ENCODE measurements at regions not wholly inside any gene's neighbourhood (a gene's known extent, or its start where the extent isn't known, plus 50 kb on each side); places are given as distances from the start of the nearest gene placed in this dataset.
A peak's percentile ranks its signal among the peaks of the same experiment; 100 is the strongest.
"Not testable (repeated sequence)": the region's sequence is repeated elsewhere in the genome, so short reads cannot be mapped to it uniquely, and the experiment has no call there.

- DNase-seq (ENCODE audit: low spot score): not testable (repeated sequence)
Measured at GRCh38 chr2:185988907-185989306, 250.3 kb downstream of the FSIP2 start.

DNA sequence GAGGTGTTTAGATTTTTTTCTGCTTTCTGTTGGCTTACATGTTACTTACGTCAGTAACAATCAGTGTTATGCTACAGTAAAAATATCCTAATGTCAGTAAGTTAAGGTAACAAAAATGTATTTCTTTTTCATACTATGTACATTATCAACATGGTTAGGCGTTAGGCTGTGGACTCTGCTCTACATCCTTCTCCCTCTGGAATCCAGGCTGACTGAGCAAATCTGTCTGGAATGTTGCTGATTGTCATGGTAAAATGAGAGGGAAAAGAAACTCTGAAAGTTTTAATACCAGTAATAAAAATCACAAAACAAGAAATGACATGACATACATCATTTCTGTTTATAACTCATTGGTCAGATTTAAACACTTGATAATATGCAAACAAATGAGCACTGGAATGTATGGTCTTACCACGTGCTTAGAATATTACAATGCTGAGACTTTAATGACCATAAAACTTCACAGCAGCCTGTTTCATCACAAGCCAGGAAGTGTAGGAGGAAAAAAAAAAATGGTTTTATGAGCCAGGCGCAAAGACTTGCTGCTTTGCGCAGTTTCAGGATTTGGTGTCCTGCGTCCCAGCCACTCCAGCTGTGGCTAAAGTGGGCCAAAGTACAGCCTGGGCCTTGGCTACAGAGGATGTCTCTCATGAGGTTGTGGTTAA lies 252.4 kb downstream of the FSIP2 start:
- no peak for DNase-seq (ENCODE audit: low spot score)

DNA sequence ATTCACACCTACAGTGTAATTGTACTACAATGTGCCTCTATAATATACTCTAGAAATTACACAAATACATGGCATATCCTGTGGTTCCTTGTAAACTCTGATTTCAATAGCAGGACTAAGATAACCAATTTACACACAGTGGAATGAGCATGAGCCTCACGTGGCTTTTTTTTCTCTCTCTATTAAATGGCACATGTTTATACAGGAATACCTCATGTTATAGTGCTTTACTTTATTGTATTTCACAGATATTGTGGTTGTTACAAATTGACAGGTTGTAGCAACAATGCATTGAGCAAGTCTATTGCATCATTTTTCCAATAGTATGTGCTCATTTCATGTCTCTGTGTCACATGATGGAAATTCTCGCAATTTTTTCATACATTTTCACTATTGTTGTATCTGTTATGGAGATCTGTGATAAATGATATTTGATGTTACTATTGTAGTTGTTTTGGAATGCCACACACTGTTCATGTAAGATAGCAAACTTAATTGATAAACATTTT lies 260.0 kb downstream of the FSIP2 start:
- DNase-seq (ENCODE audit: low spot score): no peak

- no peak for DNase-seq (ENCODE audit: low spot score)
Measured at GRCh38 chr2:186009341-186009740, 270.7 kb downstream of the FSIP2 start.

- no peak for DNase-seq (ENCODE audit: low spot score)
Measured at GRCh38 chr2:186017278-186017677, 278.7 kb downstream of the FSIP2 start.

GRCh38 chr2:186024921-186025320 lies 286.3 kb downstream of the FSIP2 start:
- DNase-seq (ENCODE audit: low spot score): no peak

- no peak for DNase-seq (ENCODE audit: low spot score)
Measured at GRCh38 chr2:186027922-186028321, 289.3 kb downstream of the FSIP2 start.

DNA sequence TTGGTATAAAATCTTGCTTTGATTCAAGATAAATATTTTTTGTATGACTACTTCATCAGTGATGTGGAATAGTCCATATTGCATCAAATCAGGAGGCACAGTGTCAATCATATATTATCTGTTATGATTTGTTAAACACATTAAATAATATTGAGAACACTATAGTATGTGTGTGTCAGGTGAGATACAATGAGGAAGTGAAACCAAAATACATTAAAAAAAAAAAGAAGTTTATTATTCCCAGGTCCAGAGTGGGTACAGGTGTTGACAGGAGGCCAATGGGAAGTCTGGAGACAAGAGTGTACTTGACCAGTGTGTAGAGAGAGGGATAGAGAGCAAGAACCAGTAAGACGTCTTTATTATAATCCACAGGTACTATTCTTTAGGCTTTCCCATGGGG lies 292.6 kb downstream of the FSIP2 start:
- no peak for DNase-seq (ENCODE audit: low spot score)

DNA sequence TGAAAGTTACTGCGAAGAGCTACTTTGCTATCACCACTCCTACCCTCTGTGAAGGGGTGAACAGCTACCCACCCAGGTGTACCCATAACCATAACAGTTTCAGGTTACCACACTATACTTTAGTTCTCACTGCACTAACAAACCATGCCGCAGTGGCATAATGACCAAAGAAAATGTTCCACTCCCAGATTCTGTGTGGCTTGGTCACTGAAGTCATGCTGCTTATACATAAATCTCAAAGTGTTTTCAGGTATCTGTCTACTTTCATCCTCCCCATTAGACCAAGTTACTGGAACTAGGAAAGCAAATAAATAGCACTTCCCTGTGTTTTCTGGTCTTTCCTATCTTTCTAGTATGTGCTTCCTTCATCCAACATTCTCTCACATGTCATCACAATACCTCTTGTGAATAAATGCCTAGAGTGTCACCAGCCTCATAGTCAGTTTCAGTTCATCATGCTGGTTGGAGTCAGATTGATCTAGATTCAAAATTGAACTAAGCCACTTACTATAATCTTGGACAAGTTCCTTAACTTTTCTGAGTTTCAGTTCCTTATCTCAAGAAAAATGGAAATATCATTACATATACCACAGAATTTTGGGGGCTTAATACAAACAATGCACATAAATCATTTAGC lies 293.6 kb downstream of the FSIP2 start:
- DNase-seq (ENCODE audit: low spot score): no peak

- no peak for DNase-seq (ENCODE audit: low spot score)
Measured at GRCh38 chr2:186032930-186033329, 294.3 kb downstream of the FSIP2 start.

- DNase-seq (ENCODE audit: low spot score): no peak
Measured at GRCh38 chr2:186033541-186033940, 294.9 kb downstream of the FSIP2 start.

- DNase-seq (ENCODE audit: low spot score): no peak
Measured at GRCh38 chr2:186036862-186037449, 298.4 kb downstream of the FSIP2 start.

DNA sequence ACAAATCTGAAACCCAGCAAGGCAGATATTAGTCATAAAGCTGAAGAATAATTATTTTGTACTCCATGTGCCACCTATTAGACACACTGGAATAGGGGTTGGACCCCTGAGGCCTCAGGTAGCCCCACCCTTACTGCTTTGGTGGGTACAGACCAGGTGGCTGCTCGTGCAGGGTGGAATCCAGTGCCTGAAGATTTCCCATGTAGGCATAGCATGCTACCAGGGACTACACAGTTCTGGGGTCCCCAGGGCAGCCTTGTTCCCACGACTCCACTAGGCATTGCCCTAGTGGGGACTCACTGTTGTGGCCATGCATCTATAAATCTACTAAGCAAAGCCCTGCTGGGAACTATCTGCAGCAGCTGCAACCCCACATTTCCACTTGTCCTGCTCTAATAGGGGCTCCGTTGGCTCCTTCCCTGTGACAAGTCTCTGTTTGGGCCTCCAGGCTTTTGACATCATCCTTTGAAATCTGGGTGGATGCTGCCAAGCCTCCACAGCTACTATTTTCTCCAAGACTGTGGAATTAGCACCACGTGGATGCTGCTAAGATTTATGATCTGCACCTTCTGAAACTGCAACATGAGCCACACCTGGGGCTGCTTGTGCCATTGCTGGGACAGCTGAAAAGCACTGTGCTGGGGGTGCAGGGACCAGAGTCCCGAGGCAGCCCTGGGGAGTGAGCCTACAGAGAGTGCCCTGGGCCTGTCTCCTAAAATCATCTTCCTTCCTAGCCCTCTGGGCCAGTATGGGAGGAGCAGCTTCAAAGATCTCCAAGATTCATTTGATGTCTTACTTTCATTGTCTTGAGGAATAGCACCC lies 303.8 kb downstream of the FSIP2 start:
- DNase-seq (ENCODE audit: low spot score): no peak

DNA sequence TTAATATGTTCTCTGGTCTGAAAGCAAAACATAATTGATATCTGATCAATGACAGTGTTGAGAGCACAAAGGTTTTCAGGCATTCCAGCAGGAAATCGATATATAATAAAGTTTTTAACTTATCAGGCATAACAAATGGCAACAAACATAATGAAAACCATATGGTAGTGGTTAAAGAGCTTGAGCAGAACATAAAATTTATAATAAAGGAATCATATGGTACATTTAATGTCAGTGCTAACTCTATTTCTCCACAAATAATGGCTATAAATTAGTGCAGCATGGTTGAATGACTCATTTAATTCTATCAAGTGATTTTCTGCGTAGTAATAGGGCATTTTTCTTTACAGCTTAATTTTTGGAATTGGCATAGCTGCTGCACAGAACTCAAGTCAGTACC lies 306.2 kb downstream of the FSIP2 start:
- DNase-seq (ENCODE audit: low spot score): no peak

GRCh38 chr2:186052930-186053329 lies 314.3 kb downstream of the FSIP2 start:
- no peak for DNase-seq (ENCODE audit: low spot score)

DNA sequence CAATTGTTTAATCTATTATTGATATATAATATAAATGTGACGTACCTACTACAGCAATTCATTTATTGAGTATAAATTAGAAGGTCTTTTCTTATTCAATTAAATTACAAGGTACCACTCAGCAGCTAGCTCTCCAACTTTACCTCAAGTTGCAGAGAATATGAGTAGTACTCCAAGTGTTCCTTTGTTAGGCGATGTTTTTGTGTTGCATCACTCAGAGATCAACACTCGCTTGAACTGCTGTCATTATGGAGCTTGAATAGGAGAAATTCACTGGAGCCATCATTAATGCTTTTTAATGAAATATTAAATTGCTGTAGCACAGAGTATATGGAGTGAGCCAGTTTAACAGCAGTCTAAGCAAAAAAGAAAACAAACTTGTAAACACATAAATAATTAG lies 320.0 kb downstream of the FSIP2 start:
- no peak for DNase-seq (ENCODE audit: low spot score)

- no peak for DNase-seq (ENCODE audit: low spot score)
Measured at GRCh38 chr2:186059096-186059495, 320.5 kb downstream of the FSIP2 start.

GRCh38 chr2:186060744-186061440 lies 322.3 kb downstream of the FSIP2 start:
- DNase-seq (ENCODE audit: low spot score): no peak

DNA sequence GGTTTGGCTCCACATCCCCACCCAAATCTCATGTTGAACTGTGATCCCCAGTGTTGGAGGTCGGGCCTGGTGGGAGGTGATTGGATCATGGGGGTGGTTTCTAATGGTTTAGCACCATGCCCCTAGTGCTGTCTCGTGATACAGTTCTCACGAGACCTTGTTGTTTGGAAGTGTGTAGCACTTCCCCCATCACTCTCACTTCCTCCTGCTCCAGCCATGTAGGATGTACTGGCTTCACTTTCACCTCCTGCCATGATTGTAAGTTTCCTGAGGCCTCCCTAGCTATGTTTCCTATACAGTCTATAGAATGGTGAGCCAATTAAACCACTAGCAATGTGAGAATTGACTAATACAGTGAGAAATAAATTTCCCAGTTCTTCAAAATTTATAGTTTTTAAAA lies 325.9 kb downstream of the FSIP2 start:
- DNase-seq (ENCODE audit: low spot score): no peak

DNA sequence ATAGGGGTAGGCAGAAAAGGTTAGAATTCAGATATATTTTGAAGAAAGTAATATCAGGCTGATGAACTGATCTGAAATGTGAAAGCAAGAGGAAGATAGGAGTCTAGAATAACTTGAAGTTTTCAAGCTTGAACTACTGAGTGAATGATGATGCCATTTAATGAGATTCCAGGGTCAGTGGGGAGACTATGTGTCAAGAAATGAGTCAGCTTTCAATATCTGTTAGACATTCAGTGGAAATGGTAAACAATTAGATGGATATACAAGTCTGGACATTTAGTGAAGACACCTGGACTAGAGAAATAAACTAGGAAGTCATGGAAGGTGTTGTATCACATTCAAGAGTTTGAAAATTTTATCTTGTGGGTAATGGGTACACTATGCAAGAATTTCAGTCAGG lies 326.9 kb downstream of the FSIP2 start:
- no peak for DNase-seq (ENCODE audit: low spot score)

GRCh38 chr2:186068139-186068801 lies 329.7 kb downstream of the FSIP2 start:
- peak; percentile 10 for DNase-seq (ENCODE audit: low spot score)
